ENCODE measurements at regions not wholly inside any gene's neighbourhood (a gene's known extent, or its start where the extent isn't known, plus 50 kb on each side); places are given as distances from the start of the nearest gene placed in this dataset.
"Not testable (repeated sequence)": the region's sequence is repeated elsewhere in the genome, so short reads cannot be mapped to it uniquely, and the experiment has no call there.

GRCh38 chr9:29174136-29174535, 1600.9 kb upstream of the C9orf72 start:
- Histone ChIP-seq H3K36me3 (no peaks in the 10 kb centered on the region), H3K4me3 (no peak overlapping the region), H3K4me2 (no peak overlapping the region), H3K9me3 (replicated peaks in 1 of 11) (peaks cover 0 to 3% (median 0%) of the 10 kb centered on the region in 11 experiments; a peak in 1 of 22 replicates), H3K27ac (no peak overlapping the region), H3K4me1 (peaks cover 0 to 8% (median 0%) of the 10 kb centered on the region in 10 experiments; a peak in 1 of 20 replicates), H3K9ac (no peak overlapping the region), H4K20me1 (no peaks in the 10 kb centered on the region), H3K27me3 (no peaks in the 10 kb centered on the region)
- no peak for TF ChIP-seq Cebpa-rat (IDR thresholded peaks at IDR 0.05)

- no peak overlapping the region for H3K4me3 ChIP-seq
- no peak overlapping the region for H3K4me2 ChIP-seq
- no peak overlapping the region for H3K9ac ChIP-seq
- H4K20me1 ChIP-seq: no peaks in the 10 kb centered on the region
- peaks cover 0 to 8% (median 0%) of the 10 kb centered on the region in 10 experiments; a peak in 1 of 20 replicates for H3K4me1 ChIP-seq
- H3K9me3 ChIP-seq (replicated peaks in 1 of 11): no peaks in the 10 kb centered on the region
- no peaks in the 10 kb centered on the region for H3K27me3 ChIP-seq
- no peaks in the 10 kb centered on the region for H3K36me3 ChIP-seq
- no peak overlapping the region for H3K27ac ChIP-seq
- TF ChIP-seq Cebpa-rat (IDR thresholded peaks at IDR 0.05): no peak
These were observed 1603.0 kb upstream of the C9orf72 start for GRCh38 chr9:29176231-29176630.

- Histone ChIP-seq H3K27ac (no peak overlapping the region), H3K4me3 (no peak overlapping the region), H3K4me2 (no peak overlapping the region), H3K36me3 (no peaks in the 10 kb centered on the region), H3K9ac (no peak overlapping the region), H4K20me1 (no peaks in the 10 kb centered on the region), H3K4me1 (peaks cover 0 to 8% (median 0%) of the 10 kb centered on the region in 10 experiments; a peak in 1 of 20 replicates), H3K27me3 (no peaks in the 10 kb centered on the region), H3K9me3 (replicated peaks in 1 of 11) (no peaks in the 10 kb centered on the region)
- TF ChIP-seq Cebpa-rat (IDR thresholded peaks at IDR 0.05): no peak
These were observed 1603.5 kb upstream of the C9orf72 start for GRCh38 chr9:29176786-29177185.

GRCh38 chr9:29183971-29184370, 1610.7 kb upstream of the C9orf72 start:
- H3K4me3 ChIP-seq: no peak overlapping the region
- no peaks in the 10 kb centered on the region for H3K27me3 ChIP-seq
- H3K9me3 ChIP-seq (replicated peaks in 1 of 11): peaks cover 0 to 3% (median 0%) of the 10 kb centered on the region in 11 experiments; a peak in 3 of 22 replicates
- no peaks in the 10 kb centered on the region for H3K36me3 ChIP-seq
- H3K4me1 ChIP-seq: no peaks in the 10 kb centered on the region
- no peak overlapping the region for H3K9ac ChIP-seq
- H3K4me2 ChIP-seq: no peak overlapping the region
- no peaks in the 10 kb centered on the region for H4K20me1 ChIP-seq
- no peak for TF ChIP-seq Cebpa-rat (IDR thresholded peaks at IDR 0.05)
- H3K27ac ChIP-seq: no peak overlapping the region

GRCh38 chr9:29188771-29189170, 1615.5 kb upstream of the C9orf72 start:
- not testable (repeated sequence) for H3K27ac ChIP-seq; H3K4me2 ChIP-seq; H3K9me3 ChIP-seq (replicated peaks in 1 of 11); H3K4me1 ChIP-seq; H4K20me1 ChIP-seq; H3K4me3 ChIP-seq; H3K36me3 ChIP-seq; H3K27me3 ChIP-seq; H3K9ac ChIP-seq

GRCh38 chr9:29189221-29189620, 1615.9 kb upstream of the C9orf72 start:
- H3K4me1 ChIP-seq; H3K27me3 ChIP-seq; H3K36me3 ChIP-seq; H3K27ac ChIP-seq; H3K9ac ChIP-seq; H4K20me1 ChIP-seq; H3K4me3 ChIP-seq; H3K9me3 ChIP-seq (replicated peaks in 1 of 11); H3K4me2 ChIP-seq: not testable (repeated sequence)

GRCh38 chr9:29198861-29199260, 1625.6 kb upstream of the C9orf72 start:
- TF ChIP-seq Cebpa-rat (IDR thresholded peaks at IDR 0.05): no peak
- Histone ChIP-seq H3K36me3 (no peaks in the 10 kb centered on the region), H4K20me1 (no peaks in the 10 kb centered on the region), H3K4me1 (no peaks in the 10 kb centered on the region), H3K9ac (no peak overlapping the region), H3K4me2 (no peak overlapping the region), H3K27ac (no peak overlapping the region), H3K27me3 (no peaks in the 10 kb centered on the region), H3K4me3 (no peak overlapping the region), H3K9me3 (replicated peaks in 1 of 11) (no peaks in the 10 kb centered on the region)

GRCh38 chr9:29199975-29200374, 1626.7 kb upstream of the C9orf72 start:
- no peaks in the 10 kb centered on the region for H3K27me3 ChIP-seq
- no peak overlapping the region for H3K27ac ChIP-seq
- H3K4me3 ChIP-seq: no peak overlapping the region
- H3K4me1 ChIP-seq: no peaks in the 10 kb centered on the region
- no peak for TF ChIP-seq Cebpa-rat (IDR thresholded peaks at IDR 0.05)
- no peaks in the 10 kb centered on the region for H3K9me3 ChIP-seq (replicated peaks in 1 of 11)
- no peaks in the 10 kb centered on the region for H4K20me1 ChIP-seq
- H3K4me2 ChIP-seq: no peak overlapping the region
- H3K9ac ChIP-seq: no peak overlapping the region
- no peaks in the 10 kb centered on the region for H3K36me3 ChIP-seq

GRCh38 chr9:29200650-29201049, 1627.4 kb upstream of the C9orf72 start:
- Histone ChIP-seq H3K27ac (no peak overlapping the region), H3K4me3 (no peak overlapping the region), H3K4me1 (no peaks in the 10 kb centered on the region), H3K4me2 (no peak overlapping the region), H3K36me3 (no peaks in the 10 kb centered on the region), H3K27me3 (no peaks in the 10 kb centered on the region), H3K9ac (no peak overlapping the region), H3K9me3 (replicated peaks in 1 of 11) (no peaks in the 10 kb centered on the region), H4K20me1 (no peaks in the 10 kb centered on the region)
- TF ChIP-seq Cebpa-rat (IDR thresholded peaks at IDR 0.05): no peak

- Histone ChIP-seq H3K9ac (no peak overlapping the region), H3K4me2 (no peak overlapping the region), H4K20me1 (no peaks in the 10 kb centered on the region), H3K27me3 (no peaks in the 10 kb centered on the region), H3K9me3 (replicated peaks in 1 of 11) (no peaks in the 10 kb centered on the region), H3K4me3 (no peak overlapping the region), H3K36me3 (no peaks in the 10 kb centered on the region), H3K27ac (no peak overlapping the region), H3K4me1 (no peaks in the 10 kb centered on the region)
- no peak for TF ChIP-seq Cebpa-rat (IDR thresholded peaks at IDR 0.05)
These were observed 1630.1 kb upstream of the C9orf72 start for GRCh38 chr9:29203244-29203930.
